ENCODE measurements at regions not wholly inside any gene's neighbourhood (a gene's known extent, or its start where the extent isn't known, plus 50 kb on each side); places are given as distances from the start of the nearest gene placed in this dataset.

GRCh38 chr4:53763813-53764597, 172.7 kb upstream of the LNX1 start (continued):
- TF ChIP-seq YY1 (IDR thresholded peaks at IDR 0.05; ENCODE audit: low read depth) (peak; percentile 59; the same call in 1 of the 2 replicates), MAX (IDR thresholded peaks at IDR 0.05; ENCODE audit: low read depth) (peak; percentile 54), RXRA (IDR thresholded peaks at IDR 0.05; ENCODE audit: borderline replicate concordance, low read depth) (peak; percentile 67; the same call in 1 of the 2 replicates), ELF1 (IDR thresholded peaks at IDR 0.05) (no peak), GABPA (IDR thresholded peaks at IDR 0.05; ENCODE audit: low read depth) (no peak), RCOR1 (IDR thresholded peaks at IDR 0.05; ENCODE audit: low read length) (no peak), CHD2 (IDR thresholded peaks at IDR 0.05; ENCODE audit: low read length, partially characterized antibody) (no peak), POLR2AphosphoS5 (IDR thresholded peaks at IDR 0.05; ENCODE audit: low read depth, low read length) (peak; percentile 22; the same call in 1 of the 2 replicates), NRF1 (IDR thresholded peaks at IDR 0.05; ENCODE audit: low read depth, low read length) (no peak)
- TF ChIP-seq, protein P1, sequence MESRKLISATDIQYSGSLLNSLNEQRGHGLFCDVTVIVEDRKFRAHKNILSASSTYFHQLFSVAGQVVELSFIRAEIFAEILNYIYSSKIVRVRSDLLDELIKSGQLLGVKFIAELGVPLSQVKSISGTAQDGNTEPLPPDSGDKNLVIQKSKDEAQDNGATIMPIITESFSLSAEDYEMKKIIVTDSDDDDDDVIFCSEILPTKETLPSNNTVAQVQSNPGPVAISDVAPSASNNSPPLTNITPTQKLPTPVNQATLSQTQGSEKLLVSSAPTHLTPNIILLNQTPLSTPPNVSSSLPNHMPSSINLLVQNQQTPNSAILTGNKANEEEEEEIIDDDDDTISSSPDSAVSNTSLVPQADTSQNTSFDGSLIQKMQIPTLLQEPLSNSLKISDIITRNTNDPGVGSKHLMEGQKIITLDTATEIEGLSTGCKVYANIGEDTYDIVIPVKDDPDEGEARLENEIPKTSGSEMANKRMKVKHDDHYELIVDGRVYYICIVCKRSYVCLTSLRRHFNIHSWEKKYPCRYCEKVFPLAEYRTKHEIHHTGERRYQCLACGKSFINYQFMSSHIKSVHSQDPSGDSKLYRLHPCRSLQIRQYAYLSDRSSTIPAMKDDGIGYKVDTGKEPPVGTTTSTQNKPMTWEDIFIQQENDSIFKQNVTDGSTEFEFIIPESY (IDR thresholded peaks at IDR 0.05; ENCODE audit: borderline replicate concordance, low read depth): no peak

DNA sequence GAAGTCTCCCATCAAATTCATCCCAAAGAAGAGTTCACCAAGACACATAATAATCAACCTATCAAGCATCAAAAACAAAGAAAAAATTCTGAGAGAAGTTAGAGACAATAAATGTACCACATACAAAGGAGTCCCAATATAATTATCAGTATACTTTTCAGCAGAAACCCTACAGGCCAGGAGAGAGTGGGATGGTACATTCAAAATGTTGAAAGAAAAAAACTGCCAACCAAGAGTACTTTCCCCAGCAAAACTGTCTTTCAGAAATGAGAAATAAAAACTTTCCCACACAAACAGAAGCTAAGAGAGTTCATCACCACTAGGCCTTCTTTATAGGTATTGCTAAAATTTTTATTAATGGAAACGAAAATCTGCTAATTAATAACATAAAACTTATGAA, 164.4 kb upstream of the LNX1 start:
- WGBS (ENCODE audit: low lambda C conversion rate): 29% methylated on average over 1 of the region's 1 CpG
- Histone ChIP-seq H3K36me3 (replicated peaks in 1 of 2; ENCODE audit: control insufficient read depth in 1 of 2, insufficient read depth in 2 of 2, low read length in 1 of 2) (no peaks in the 10 kb centered on the region), H3K4me1 (ENCODE audit: control insufficient read depth in 1 of 2, insufficient read depth in 2 of 2, low read depth in 1 of 2, low read length in 1 of 2) (no peaks in the 10 kb centered on the region), H2AFZ (ENCODE audit: low read depth) (no peak overlapping the region), H3K9ac (no peak overlapping the region), H3K4me3 (ENCODE audit: low read depth in 2 of 2, low read length in 1 of 2) (no peak overlapping the region), H3K27ac (ENCODE audit: low read depth in 2 of 2, low read length in 1 of 2) (no peak overlapping the region), H3F3A (replicated peaks; ENCODE audit: insufficient read depth) (no peaks in the 10 kb centered on the region), H3K9me2 (no peaks in the 10 kb centered on the region), H3K4me2 (no peak overlapping the region), H3K79me2 (ENCODE audit: insufficient read depth) (no peaks in the 10 kb centered on the region), H3K27me3 (ENCODE audit: insufficient read depth) (no peaks in the 10 kb centered on the region), H4K20me1 (ENCODE audit: insufficient read depth) (no peaks in the 10 kb centered on the region), H3K9me3 (peaks cover 14% of the 10 kb centered on the region; the same call in 1 of the 2 replicates)
- DNase-seq: no peak
- ChIA-PET POLR2A (no interaction called here), CTCF (interaction anchor here (1.8 kb wide), 1 partner anchor 8 kb away, joined by 10 read pairs; no protein-coding TSS in a partner anchor)
- no peak for TF ChIP-seq USF1 (IDR thresholded peaks at IDR 0.05; ENCODE audit: borderline replicate concordance, low read depth)
- TF ChIP-seq SMC3 (IDR thresholded peaks at IDR 0.05; ENCODE audit: low read depth, low read length): no peak
- TF ChIP-seq RXRA (IDR thresholded peaks at IDR 0.05; ENCODE audit: borderline replicate concordance, low read depth): no peak
- TF ChIP-seq RAD21 (IDR thresholded peaks at IDR 0.05; ENCODE audit: low read length): no peak
- no peak for TF ChIP-seq MEF2A (IDR thresholded peaks at IDR 0.05; ENCODE audit: borderline replicate concordance, low read depth)
